ENCODE measurements at regions not wholly inside any gene's neighbourhood (a gene's known extent, or its start where the extent isn't known, plus 50 kb on each side); places are given as distances from the start of the nearest gene placed in this dataset.

DNA sequence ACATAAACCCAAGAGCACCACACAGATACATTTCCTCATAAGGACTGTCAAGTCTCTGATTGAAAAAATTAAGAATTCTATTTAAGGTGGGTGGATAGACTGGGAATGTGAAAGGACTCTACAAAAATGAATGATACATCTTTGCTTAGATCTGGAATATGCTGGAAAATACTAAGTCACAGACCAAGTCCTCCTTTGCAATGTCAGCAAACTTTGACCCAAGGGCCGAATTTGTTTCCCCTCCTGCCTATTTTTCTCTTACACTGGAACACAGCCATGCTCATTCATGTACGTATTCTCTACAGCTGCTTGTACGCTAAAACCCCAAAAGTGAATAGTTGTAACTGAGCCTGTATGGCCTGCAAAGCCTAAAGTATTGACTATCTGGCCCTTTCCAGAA lies 180.7 kb downstream of the ADSS2 start:
- Histone ChIP-seq H3K9ac (ENCODE audit: low read length) (no peak overlapping the region), H3K27ac (ENCODE audit: low read length) (no peak overlapping the region), H3K27me3 (ENCODE audit: insufficient read depth, low read depth, low read length) (no peaks in the 10 kb centered on the region), H3K4me2 (ENCODE audit: low read length) (no peak overlapping the region), H2AFZ (ENCODE audit: low read depth, low read length) (no peak overlapping the region), H4K20me1 (ENCODE audit: insufficient read depth) (no peaks in the 10 kb centered on the region), H3F3A (ENCODE audit: insufficient read depth, low read length, poor library complexity, severe bottlenecking) (no peaks in the 10 kb centered on the region), H3K9me2 (ENCODE audit: insufficient read depth, low read length) (no peaks in the 10 kb centered on the region), H3K4me3 (ENCODE audit: low read length) (no peak overlapping the region), H3K9me3 (ENCODE audit: low read length) (no peaks in the 10 kb centered on the region), H3K79me2 (replicated peaks; ENCODE audit: insufficient read depth, low read length) (no peaks in the 10 kb centered on the region), H3K36me3 (ENCODE audit: insufficient read depth, low read length) (no peaks in the 10 kb centered on the region)
- TF ChIP-seq TAF1 (IDR thresholded peaks at IDR 0.05; ENCODE audit: low read depth) (no peak), POLR2AphosphoS5 (IDR thresholded peaks at IDR 0.05) (no peak), EZH2 (IDR thresholded peaks at IDR 0.05; ENCODE audit: borderline replicate concordance, insufficient read depth, low read length, poor library complexity, severe bottlenecking) (no peak), MXI1 (conservative IDR thresholded peaks at IDR 0.05; ENCODE audit: poor library complexity, severe bottlenecking) (no peak), RAD21 (conservative IDR thresholded peaks at IDR 0.05) (no peak), EP300 (conservative IDR thresholded peaks at IDR 0.05; ENCODE audit: poor library complexity, severe bottlenecking) (no peak), SMC3 (conservative IDR thresholded peaks at IDR 0.05; ENCODE audit: poor library complexity) (no peak)
- TF ChIP-seq, protein P1, sequence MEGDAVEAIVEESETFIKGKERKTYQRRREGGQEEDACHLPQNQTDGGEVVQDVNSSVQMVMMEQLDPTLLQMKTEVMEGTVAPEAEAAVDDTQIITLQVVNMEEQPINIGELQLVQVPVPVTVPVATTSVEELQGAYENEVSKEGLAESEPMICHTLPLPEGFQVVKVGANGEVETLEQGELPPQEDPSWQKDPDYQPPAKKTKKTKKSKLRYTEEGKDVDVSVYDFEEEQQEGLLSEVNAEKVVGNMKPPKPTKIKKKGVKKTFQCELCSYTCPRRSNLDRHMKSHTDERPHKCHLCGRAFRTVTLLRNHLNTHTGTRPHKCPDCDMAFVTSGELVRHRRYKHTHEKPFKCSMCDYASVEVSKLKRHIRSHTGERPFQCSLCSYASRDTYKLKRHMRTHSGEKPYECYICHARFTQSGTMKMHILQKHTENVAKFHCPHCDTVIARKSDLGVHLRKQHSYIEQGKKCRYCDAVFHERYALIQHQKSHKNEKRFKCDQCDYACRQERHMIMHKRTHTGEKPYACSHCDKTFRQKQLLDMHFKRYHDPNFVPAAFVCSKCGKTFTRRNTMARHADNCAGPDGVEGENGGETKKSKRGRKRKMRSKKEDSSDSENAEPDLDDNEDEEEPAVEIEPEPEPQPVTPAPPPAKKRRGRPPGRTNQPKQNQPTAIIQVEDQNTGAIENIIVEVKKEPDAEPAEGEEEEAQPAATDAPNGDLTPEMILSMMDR (IDR thresholded peaks at IDR 0.05; ENCODE audit: poor library complexity, severe bottlenecking), result no peak
- TF ChIP-seq, protein P2, sequence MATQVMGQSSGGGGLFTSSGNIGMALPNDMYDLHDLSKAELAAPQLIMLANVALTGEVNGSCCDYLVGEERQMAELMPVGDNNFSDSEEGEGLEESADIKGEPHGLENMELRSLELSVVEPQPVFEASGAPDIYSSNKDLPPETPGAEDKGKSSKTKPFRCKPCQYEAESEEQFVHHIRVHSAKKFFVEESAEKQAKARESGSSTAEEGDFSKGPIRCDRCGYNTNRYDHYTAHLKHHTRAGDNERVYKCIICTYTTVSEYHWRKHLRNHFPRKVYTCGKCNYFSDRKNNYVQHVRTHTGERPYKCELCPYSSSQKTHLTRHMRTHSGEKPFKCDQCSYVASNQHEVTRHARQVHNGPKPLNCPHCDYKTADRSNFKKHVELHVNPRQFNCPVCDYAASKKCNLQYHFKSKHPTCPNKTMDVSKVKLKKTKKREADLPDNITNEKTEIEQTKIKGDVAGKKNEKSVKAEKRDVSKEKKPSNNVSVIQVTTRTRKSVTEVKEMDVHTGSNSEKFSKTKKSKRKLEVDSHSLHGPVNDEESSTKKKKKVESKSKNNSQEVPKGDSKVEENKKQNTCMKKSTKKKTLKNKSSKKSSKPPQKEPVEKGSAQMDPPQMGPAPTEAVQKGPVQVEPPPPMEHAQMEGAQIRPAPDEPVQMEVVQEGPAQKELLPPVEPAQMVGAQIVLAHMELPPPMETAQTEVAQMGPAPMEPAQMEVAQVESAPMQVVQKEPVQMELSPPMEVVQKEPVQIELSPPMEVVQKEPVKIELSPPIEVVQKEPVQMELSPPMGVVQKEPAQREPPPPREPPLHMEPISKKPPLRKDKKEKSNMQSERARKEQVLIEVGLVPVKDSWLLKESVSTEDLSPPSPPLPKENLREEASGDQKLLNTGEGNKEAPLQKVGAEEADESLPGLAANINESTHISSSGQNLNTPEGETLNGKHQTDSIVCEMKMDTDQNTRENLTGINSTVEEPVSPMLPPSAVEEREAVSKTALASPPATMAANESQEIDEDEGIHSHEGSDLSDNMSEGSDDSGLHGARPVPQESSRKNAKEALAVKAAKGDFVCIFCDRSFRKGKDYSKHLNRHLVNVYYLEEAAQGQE (IDR thresholded peaks at IDR 0.05; ENCODE audit: borderline replicate concordance), result no peak

DNA sequence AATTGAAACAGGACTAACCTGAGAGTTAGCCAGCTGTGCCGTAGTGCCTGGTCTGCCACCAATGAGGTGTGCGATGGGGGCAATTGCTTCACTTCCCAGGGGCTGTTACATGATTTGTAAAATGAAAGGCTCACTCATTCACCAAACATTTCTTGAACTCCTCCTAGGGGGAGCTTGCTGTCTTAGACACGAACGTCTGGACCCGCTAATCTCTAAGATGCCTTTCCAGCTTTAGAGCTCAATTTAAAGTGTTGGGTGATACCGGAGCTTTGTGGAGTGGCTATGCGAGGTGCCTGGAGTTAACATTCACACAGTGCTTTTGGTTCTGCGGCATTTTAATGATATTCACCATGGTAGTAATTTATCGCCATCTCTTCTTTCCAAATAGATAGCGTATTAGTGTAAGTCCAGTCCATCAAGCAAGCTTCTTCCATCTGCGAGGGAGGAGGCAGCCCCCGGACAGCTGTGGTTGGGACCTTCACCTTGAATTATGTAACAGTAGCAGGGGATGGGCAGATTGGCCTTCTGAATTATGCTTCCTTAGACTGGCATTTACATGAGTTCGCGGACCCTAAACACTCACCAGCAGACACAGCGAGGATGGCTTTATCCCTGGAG lies 179.9 kb downstream of the ADSS2 start:
- Histone ChIP-seq H3K27ac (ENCODE audit: low read length) (no peak overlapping the region), H3K4me2 (ENCODE audit: low read length) (no peak overlapping the region), H3K27me3 (ENCODE audit: insufficient read depth, low read depth, low read length) (no peaks in the 10 kb centered on the region)

More for the DNA sequence above, 179.9 kb downstream of the ADSS2 start:
- Histone ChIP-seq H4K20me1 (ENCODE audit: insufficient read depth) (no peaks in the 10 kb centered on the region), H3K9ac (ENCODE audit: low read length) (no peak overlapping the region), H3K9me2 (ENCODE audit: insufficient read depth, low read length) (no peaks in the 10 kb centered on the region), H3K4me3 (ENCODE audit: low read length) (no peak overlapping the region), H3K36me3 (ENCODE audit: insufficient read depth, low read length) (no peaks in the 10 kb centered on the region), H2AFZ (ENCODE audit: low read depth, low read length) (no peak overlapping the region), H3K9me3 (ENCODE audit: low read length) (no peaks in the 10 kb centered on the region), H3K79me2 (replicated peaks; ENCODE audit: insufficient read depth, low read length) (no peaks in the 10 kb centered on the region), H3F3A (ENCODE audit: insufficient read depth, low read length, poor library complexity, severe bottlenecking) (no peaks in the 10 kb centered on the region)
- TF ChIP-seq EP300 (conservative IDR thresholded peaks at IDR 0.05; ENCODE audit: poor library complexity, severe bottlenecking), result no peak
- TF ChIP-seq TAF1 (IDR thresholded peaks at IDR 0.05; ENCODE audit: low read depth), result no peak
- TF ChIP-seq EZH2 (IDR thresholded peaks at IDR 0.05; ENCODE audit: borderline replicate concordance, insufficient read depth, low read length, poor library complexity, severe bottlenecking), result no peak
- no peak for TF ChIP-seq RAD21 (conservative IDR thresholded peaks at IDR 0.05)
- TF ChIP-seq, protein P1 (IDR thresholded peaks at IDR 0.05; ENCODE audit: poor library complexity, severe bottlenecking), result no peak
- TF ChIP-seq, protein P2 (IDR thresholded peaks at IDR 0.05; ENCODE audit: borderline replicate concordance), result no peak
- no peak for TF ChIP-seq MXI1 (conservative IDR thresholded peaks at IDR 0.05; ENCODE audit: poor library complexity, severe bottlenecking)
- no peak for TF ChIP-seq POLR2AphosphoS5 (IDR thresholded peaks at IDR 0.05)
- no peak for TF ChIP-seq SMC3 (conservative IDR thresholded peaks at IDR 0.05; ENCODE audit: poor library complexity)
